CD4-positive, alpha-beta T cell treated with Interleukin-1 beta for 1 hour (primary cell): ENCODE measurements at regions not wholly inside any gene's neighbourhood (a gene's known extent, or its start where the extent isn't known, plus 50 kb on each side); places are given as distances from the start of the nearest gene placed in this dataset.

ENCODE experiments used
- DNase-seq, 2 donors: peaks; one replicate each; pipeline ENCODE4 v3.0.0-alpha.2; 2020 to 2022

DNA sequence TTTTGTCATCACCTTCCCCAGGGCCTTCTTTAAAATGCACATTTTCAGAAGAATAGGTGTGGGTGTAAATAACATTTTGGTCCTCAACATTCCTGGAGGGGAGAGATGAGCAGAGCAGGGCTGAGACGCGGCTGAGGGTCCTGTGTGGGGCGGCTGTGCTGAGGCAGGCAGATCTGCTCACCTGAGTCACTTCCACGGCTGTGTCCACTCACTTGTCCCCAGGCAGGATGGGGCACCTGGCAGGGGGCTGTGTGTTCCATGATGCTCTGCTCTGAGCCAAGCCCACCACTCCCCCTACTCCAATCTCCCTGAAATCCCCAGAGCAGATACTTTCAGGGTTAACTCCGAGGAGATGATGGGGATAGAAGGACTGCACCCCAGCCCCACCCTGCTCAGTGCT is 93.8 kb downstream of the GLRX3 start:
- DNase-seq, result no peak

GRCh38 chr10:130230611-130231010 is 94.4 kb downstream of the GLRX3 start:
- no peak for DNase-seq

- no peak for DNase-seq
Measured at GRCh38 chr10:130231251-130231741, 95.1 kb downstream of the GLRX3 start.

DNA sequence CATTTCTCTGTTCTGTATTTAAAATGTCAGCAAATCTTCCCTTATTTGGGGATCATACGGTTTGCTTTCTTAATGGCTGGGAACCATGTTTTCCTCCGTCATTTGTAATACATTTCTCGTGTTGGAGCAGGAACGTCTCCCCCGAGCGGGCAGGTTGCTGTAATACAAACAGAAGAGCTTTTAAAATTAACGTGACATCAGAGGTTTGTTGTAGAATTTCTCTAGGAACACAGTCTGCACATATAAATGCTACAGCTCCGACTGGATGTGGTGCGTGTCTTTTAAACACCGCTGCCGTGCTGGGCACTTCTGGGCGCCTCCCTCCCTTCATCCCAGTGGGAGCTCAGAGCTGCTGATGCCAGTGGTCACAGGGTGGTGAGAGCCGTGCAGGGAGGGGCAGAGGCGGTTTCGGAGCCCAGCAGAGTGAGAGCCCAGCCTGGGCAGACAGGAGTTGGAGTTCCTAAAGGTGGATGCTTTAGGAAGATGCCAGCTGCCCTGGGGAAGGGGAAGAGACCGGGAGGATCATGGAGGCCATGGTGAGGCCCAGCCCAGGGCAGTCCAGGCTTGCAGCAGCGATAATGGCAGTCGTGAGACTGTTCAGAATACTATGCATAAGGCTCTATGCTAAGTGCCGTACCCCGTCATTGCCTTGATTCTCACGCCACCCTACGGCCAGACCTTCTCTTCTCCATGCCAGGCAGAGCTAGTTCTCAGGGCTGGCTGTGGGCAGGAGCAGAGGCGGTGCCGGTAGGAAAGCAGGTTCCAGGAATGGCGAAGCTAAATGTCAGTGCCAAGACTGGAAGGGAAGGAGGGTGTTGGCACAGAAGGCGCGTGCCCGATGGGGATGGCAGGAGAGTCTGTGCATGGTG is 96.2 kb downstream of the GLRX3 start:
- no peak for DNase-seq

GRCh38 chr10:130233035-130233360 is 96.8 kb downstream of the GLRX3 start:
- no peak for DNase-seq

GRCh38 chr10:130233426-130233825 is 97.2 kb downstream of the GLRX3 start:
- no peak for DNase-seq

- DNase-seq, result no peak
Measured at GRCh38 chr10:130234171-130234965, 98.2 kb downstream of the GLRX3 start.

GRCh38 chr10:130236711-130237110 is 100.5 kb downstream of the GLRX3 start:
- no peak for DNase-seq

GRCh38 chr10:130240409-130240808 is 104.2 kb downstream of the GLRX3 start:
- no peak for DNase-seq

- no peak for DNase-seq
Measured at GRCh38 chr10:130242513-130242912, 106.3 kb downstream of the GLRX3 start.

DNA sequence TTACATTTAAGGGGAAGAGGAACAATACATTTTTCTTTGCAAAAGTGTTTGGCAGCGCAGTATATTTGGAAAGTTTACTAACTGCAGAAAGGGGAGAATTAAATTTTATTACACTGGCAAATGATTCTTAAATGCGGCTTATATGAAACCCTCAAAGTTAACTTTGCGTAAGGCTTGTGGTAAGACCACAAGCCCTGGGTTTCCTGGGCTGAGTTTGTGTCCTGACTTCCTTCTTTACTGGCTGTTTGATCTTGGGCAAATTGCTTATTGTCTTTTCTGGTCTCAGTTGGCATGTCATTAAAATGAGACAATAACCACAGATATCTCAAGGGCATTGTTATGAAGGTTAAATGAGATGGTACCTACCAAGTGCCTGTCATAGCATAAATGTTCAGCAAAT is 106.8 kb downstream of the GLRX3 start:
- DNase-seq, result no peak

DNA sequence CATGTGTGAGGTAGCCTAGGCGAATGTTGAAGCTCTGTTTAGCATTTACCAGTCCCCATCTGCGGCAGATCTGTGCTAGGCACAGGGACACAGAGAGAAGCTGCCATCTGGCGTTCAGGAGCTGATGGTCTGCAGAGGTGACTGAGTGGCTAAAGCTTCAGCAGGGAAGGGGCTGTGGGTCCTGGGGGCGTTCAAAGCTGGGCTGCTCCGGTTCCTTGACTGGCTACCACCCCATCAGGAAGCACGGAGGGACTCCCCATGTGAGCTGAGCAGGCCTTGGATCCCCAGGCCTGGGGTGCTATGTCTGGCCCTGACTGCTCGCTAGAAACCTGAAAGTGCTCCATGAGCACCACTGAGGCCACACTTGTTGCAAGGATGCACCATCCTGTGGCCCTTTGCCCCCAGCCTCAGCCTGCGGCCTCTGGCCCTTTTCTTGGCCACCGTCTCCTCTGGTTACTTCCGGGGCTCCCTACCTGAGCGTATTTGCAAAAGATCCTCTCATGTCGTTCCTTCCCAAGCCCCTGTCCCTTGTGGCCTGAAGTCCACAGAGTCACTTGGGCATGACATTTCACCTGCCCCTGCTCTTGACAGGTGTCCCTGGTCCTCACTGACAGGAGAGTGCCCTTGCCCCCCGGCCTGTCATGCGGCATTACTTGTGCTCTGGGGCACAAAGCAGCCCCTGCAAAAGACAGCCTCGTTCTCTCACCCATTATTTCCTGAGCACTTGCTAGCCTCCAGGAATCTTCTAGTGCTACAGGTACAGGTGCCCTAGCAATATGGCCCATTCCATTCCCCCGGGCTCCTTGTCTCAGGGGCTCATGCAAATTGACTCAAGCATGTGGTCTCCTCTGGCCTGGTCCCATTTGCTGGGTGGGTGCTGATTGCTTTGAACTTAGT is 108.1 kb downstream of the GLRX3 start:
- no peak for DNase-seq

GRCh38 chr10:130244928-130245495 is 108.8 kb downstream of the GLRX3 start:
- no peak for DNase-seq

DNA sequence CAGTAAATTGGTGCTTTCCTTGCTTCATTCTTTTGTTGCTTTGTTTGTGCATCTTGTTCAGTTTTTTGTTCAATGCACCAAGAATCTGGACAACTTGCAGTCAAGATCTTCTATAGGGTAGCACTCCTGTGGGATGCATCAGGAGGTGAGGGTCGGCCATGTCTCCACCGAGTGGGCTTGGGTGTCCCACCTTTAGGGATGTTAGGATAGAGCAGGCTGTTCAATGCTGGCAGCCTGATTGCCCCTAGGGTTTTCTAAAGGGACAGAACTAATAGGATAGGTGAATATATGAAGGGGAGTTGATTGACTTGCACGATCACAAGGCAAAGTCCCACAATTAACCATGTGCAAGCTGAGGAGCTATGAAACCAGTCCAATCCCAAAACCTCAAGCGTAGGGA is 109.9 kb downstream of the GLRX3 start:
- no peak for DNase-seq

GRCh38 chr10:130250127-130250526 is 113.9 kb downstream of the GLRX3 start:
- DNase-seq, result no peak

DNA sequence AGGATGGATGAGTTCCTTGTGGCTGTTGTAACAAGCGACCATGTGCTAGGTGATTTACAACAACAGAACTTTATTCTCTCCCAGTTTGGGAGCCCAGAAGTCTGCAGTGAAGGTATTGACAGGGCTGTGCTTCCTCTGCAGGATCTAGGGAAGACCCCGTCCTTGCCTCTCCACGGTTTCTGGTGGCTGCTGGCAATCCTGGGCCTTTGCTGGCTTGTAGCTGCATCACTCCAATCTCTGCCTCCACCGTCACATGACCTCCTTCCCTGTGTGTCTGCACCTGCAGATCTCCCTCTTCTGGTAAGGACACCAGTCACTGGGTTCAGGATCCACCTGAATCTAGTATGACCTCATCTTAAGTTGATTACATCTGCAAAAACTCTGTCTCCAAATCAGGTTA is 115.6 kb downstream of the GLRX3 start:
- no peak for DNase-seq

GRCh38 chr10:130254243-130254642 is 118.1 kb downstream of the GLRX3 start:
- no peak for DNase-seq

DNA sequence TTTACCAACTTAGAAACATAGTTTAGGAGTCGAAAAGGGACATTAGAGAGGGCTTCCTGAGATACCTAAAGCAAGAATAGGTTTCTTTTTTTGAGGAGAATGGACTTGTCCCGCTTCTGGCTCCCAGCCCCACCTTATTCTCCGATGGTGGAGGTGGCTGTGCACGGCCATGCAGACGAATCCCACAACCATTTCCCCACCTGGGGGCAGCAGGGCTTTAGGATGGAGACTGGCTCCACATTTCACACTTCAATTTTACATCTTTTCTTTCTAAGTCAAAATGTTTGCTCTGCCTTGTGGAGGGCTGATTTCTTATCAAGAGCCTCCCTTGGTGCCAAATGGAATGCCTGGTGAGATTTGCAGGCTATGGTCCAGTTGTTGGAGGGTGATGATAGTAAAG is 118.5 kb downstream of the GLRX3 start:
- DNase-seq, result no peak

DNA sequence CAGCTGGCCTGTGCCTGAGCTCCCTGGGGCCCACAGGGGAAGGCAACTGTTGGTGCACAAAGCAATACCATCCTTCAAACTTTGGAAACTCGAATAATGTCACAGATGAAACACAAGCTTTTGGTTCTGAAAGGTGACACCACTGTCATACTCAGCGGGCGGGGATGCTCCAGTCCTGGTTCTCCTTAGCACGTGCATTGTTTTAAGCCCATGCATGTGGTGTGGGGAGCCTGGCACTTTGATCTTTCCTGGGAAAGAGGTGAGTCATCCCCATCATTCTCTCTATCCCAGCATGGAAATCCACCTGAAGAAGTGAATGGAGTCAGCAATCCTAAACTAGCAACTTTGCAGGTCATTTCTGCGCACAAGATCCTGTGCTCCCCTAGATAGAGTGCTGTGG is 119.6 kb downstream of the GLRX3 start:
- no peak for DNase-seq

- no peak for DNase-seq
Measured at GRCh38 chr10:130257897-130258296, 121.7 kb downstream of the GLRX3 start.

- DNase-seq, result no peak
Measured at GRCh38 chr10:130259380-130259779, 123.2 kb downstream of the GLRX3 start.

DNA sequence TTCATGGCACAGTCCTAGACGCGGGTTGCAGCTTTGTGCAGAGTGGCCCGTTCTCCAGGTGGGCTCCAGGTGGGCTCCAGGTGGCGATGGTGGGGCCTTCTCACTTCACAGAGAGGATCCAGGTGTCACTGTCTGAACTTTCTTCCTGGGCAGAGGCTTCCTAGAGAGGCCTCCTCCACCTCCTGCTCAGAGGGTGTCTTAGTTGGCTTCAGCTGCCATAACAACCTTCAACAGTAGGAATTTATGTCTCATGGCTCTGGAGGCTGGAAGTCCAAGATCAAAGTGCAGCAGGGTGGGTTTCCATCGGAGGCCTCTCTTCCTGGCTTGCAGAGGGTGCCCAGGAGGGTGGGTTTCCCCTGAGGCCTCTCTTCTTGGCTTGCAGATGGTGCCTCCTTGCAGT is 125.1 kb downstream of the GLRX3 start:
- DNase-seq, result no peak

- DNase-seq, result no peak
Measured at GRCh38 chr10:130261766-130262165, 125.6 kb downstream of the GLRX3 start.
